Hepatocyte (in vitro differentiated cells): ENCODE measurements at regions not wholly inside any gene's neighbourhood (a gene's known extent, or its start where the extent isn't known, plus 50 kb on each side); places are given as distances from the start of the nearest gene placed in this dataset.

Experiments used
- CTCF ChIP-seq: fragments of 200-600 bp; sonication (generic); IDR thresholded peaks from 2 replicates; pipeline ENCODE4 v1.5.1; 2016; ENCODE audit warnings: antibody characterized with exemption, mild to moderate bottlenecking; ENCODE audit not compliant: poor library complexity
- EZH2 ChIP-seq: fragments of 200-600 bp; sonication (generic); IDR thresholded peaks from 2 replicates; pipeline ENCODE4 v1.6.1; 2016; ENCODE audit warnings: antibody characterized with exemption, mild to moderate bottlenecking, borderline replicate concordance
- EZH2phosphoT487 ChIP-seq: fragments of 200-600 bp; sonication (generic); IDR thresholded peaks from one replicate; pipeline ENCODE4 v1.6.1; 2018; ENCODE audit warnings: antibody characterized with exemption, mild to moderate bottlenecking, low read depth, moderate library complexity; ENCODE audit not compliant: unreplicated experiment, severe bottlenecking

- no peak for TF ChIP-seq CTCF
- no peak for TF ChIP-seq EZH2phosphoT487
- no peak for TF ChIP-seq EZH2
These were observed 860.9 kb upstream of the LCORL start for GRCh38 chr4:18882468-18882867.
